GM12878 (cell line): ENCODE measurements at regions not wholly inside any gene's neighbourhood (a gene's known extent, or its start where the extent isn't known, plus 50 kb on each side); places are given as distances from the start of the nearest gene placed in this dataset.

ENCODE experiments used
- ATAC-seq: fragments of 200-7000 bp; cut with Tn5 transposase; 3 replicates; pipeline ENCODE4 v1.9.1; 2020; ENCODE audit warnings: mild to moderate bottlenecking, moderate library complexity
- BruUV-seq: library from RNA; stranded (reverse); fragments of 400-500 nt; replicated peaks from 2 replicates; lab custom pipeline; 2021; lab: Mats Ljungman, UMichigan
- CTCF ChIA-PET: fragments of 300-600 bp; sonication (Branson Sonifier 250); formaldehyde crosslinking; extraction: SDS; loops from one replicate; lab custom pipeline; 2021; ENCODE audit warnings: inconsistent platforms; lab: Yijun Ruan, JAX
- POLR2A ChIA-PET: fragments of 350-600 bp; formaldehyde crosslinking; extraction: SDS; loops from one replicate; lab custom pipeline; 2021; ENCODE audit warnings: inconsistent platforms; lab: Charles Lee
- RAD21 ChIA-PET: fragments of 300-600 bp; sonication (Branson Sonifier 250); formaldehyde crosslinking; loops from one replicate; lab custom pipeline; 2023; ENCODE audit warnings: antibody characterized with exemption; ENCODE audit not compliant: unreplicated experiment; lab: Charles Lee
- SMC1A ChIA-PET: fragments of 300-600 bp; sonication (Branson Sonifier 250); formaldehyde crosslinking; loops from one replicate; lab custom pipeline; 2023; ENCODE audit not compliant: unreplicated experiment, uncharacterized antibody; lab: Charles Lee
- DNase-seq: peaks from one replicate; pipeline ENCODE4 v3.0.0-alpha.2; 2011; ENCODE audit warnings: low read depth, low spot score
- FAIRE-seq: peaks from 3 replicates; lab custom pipeline; 2011; peaks lifted over from hg19 to GRCh38; lab: Jason Lieb, UNC
- H2AFZ ChIP-seq: 2 replicates; pipeline ENCODE4 v1.6.0; 2011; ENCODE audit warnings: low read depth, low read length, control low read depth; ENCODE audit not compliant: control insufficient read depth
- H3K27ac ChIP-seq: 2 replicates; pipeline ENCODE4 v1.5.1; 2011; ENCODE audit warnings: control low read depth; ENCODE audit not compliant: control insufficient read depth, insufficient read depth
- H3K27me3 ChIP-seq, 2 experiments: replicated peaks in 1 of 2; 2 replicates each; pipeline versions ENCODE4 v1.6.0 to v1.6.1; 2011; ENCODE audit warnings: low read length in 1 of 2; ENCODE audit not compliant: control insufficient read depth in 2 of 2, insufficient read depth in 2 of 2
- H3K36me3 ChIP-seq, 2 experiments: 2 replicates each; pipeline ENCODE4 v1.5.1; 2011; ENCODE audit warnings: low read length in 1 of 2; ENCODE audit not compliant: control insufficient read depth in 2 of 2, insufficient read depth in 2 of 2
- H3K4me1 ChIP-seq: 2 replicates; pipeline ENCODE4 v1.6.1; 2011; ENCODE audit warnings: mild to moderate bottlenecking, low read length, moderate library complexity, mixed read lengths; ENCODE audit not compliant: control insufficient read depth, insufficient read depth
- H3K4me2 ChIP-seq: 2 replicates; pipeline ENCODE4 v1.6.0; 2011; ENCODE audit warnings: control low read depth; ENCODE audit not compliant: control insufficient read depth, insufficient read depth
- H3K4me3 ChIP-seq: fragments of 200-600 bp; sonication (generic); 2 replicates; pipeline ENCODE4 v1.5.1; 2016
- H3K79me2 ChIP-seq: 2 replicates; pipeline ENCODE4 v1.6.0; 2011; ENCODE audit warnings: low read length; ENCODE audit not compliant: control insufficient read depth, insufficient read depth
- H3K9ac ChIP-seq: 2 replicates; pipeline ENCODE4 v1.8.0; 2011; ENCODE audit warnings: low read length, control low read depth, mixed read lengths; ENCODE audit not compliant: control insufficient read depth, insufficient read depth
- H3K9me3 ChIP-seq: replicated peaks from 3 replicates; pipeline ENCODE4 v1.5.1; 2011; ENCODE audit warnings: mild to moderate bottlenecking, low read length; ENCODE audit not compliant: control insufficient read depth, insufficient read depth
- H4K20me1 ChIP-seq: 2 replicates; pipeline ENCODE4 v1.6.0; 2011; ENCODE audit not compliant: control insufficient read depth, insufficient read depth
- ASH2L ChIP-seq: fragments of 300-600, 200-600 bp; sonication (generic); IDR thresholded peaks from 2 replicates; pipeline ENCODE4 v1.6.1; 2017; ENCODE audit warnings: low read depth, mild to moderate bottlenecking, borderline replicate concordance
- CBFB ChIP-seq: IDR thresholded peaks from 2 replicates; pipeline ENCODE4 v1.6.1; 2016; ENCODE audit warnings: antibody characterized with exemption, low read depth
- JUND ChIP-seq: IDR thresholded peaks from 2 replicates; pipeline ENCODE4 v1.6.1; 2012; ENCODE audit warnings: low read depth, mild to moderate bottlenecking, low read length, improper control_type of control experiment, moderate library complexity
- NR2F1 ChIP-seq: fragments of 450-650 bp; conservative IDR thresholded peaks from 2 replicates; pipeline ENCODE4 v1.6.1; 2017; ENCODE audit warnings: mild to moderate bottlenecking
- SIN3A ChIP-seq: IDR thresholded peaks from 2 replicates; pipeline ENCODE4 v1.6.1; 2012; ENCODE audit warnings: low read depth, low read length, improper control_type of control experiment
- WGBS: methylation state at CpG from one replicate; pipeline ENCODE4 v1.1.6; 2016; ENCODE audit warnings: low lambda C conversion rate; ENCODE audit not compliant: insufficient replicate concordance, insufficient coverage; ENCODE audit errors: missing lambda C conversion rate; 5-methylcytosine and 5-hydroxymethylcytosine counted together
- in situ Hi-C: fragments of 300-500 bp; cut with MboI; formaldehyde crosslinking; loops from 9 replicates; pipeline ENCODE4 v1.14.3; 2018; ENCODE audit warnings: mixed read lengths
- intact Hi-C: fragments of 100-400 bp; cut with micrococcal nuclease; formaldehyde crosslinking; loops from one replicate; pipeline ENCODE4 v1.14.2; 2022; ENCODE audit not compliant: unreplicated experiment
- TF ChIP-seq, protein P1 (sequence below): IDR thresholded peaks from 2 replicates; pipeline ENCODE4 v1.6.1; 2012; ENCODE audit warnings: improper control_type of control experiment, low read depth, low read length; ENCODE audit not compliant: insufficient replicate concordance
- TF ChIP-seq, protein P2 (sequence below): IDR thresholded peaks from 2 replicates; pipeline ENCODE4 v1.6.1; 2011; ENCODE audit warnings: borderline replicate concordance, low read depth, mild to moderate bottlenecking, moderate library complexity, mixed read lengths, low read length; ENCODE audit not compliant: insufficient read depth; ENCODE audit errors: extremely low read length
- TF ChIP-seq, protein P3 (sequence below): fragments of 150-350 bp; IDR thresholded peaks from 2 replicates; pipeline ENCODE4 v1.6.1; 2014; ENCODE audit warnings: mild to moderate bottlenecking, low read depth, low read length

DNA sequence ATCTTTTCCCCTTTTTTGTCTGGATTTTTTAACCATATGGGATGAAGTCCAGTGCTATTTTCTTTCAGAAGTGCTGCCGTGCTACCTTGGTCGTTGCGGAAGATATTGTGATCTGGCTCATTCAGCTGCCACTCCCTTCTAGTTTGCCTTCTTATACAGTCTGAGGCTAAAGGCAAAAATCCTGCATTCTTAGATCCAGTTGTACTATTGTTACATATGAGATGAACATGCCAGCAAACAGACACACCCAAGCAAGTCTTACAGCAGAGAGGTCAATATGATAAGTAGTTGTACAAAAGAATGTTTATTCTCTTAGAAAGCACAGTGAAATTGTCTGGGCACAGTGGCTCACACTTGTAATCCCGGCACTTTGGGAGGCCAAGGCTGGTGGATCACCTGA lies 108.0 kb upstream of the COX10 start:
- TF ChIP-seq SIN3A (no peak), CBFB (no peak), ASH2L (no peak)
- Histone ChIP-seq H4K20me1 (no peaks in the 10 kb centered on the region), H2AFZ (no peak overlapping the region), H3K4me1 (no peaks in the 10 kb centered on the region), H3K4me2 (no peak overlapping the region), H3K36me3 (no peaks in the 10 kb centered on the region), H3K27ac (no peak overlapping the region), H3K9ac (no peak overlapping the region), H3K27me3 (no peaks in the 10 kb centered on the region), H3K4me3 (no peak overlapping the region), H3K79me2 (no peaks in the 10 kb centered on the region), H3K9me3 (no peaks in the 10 kb centered on the region)
- ATAC-seq (no peak), DNase-seq (no peak), FAIRE-seq (no peak)
- RAD21 ChIA-PET = no interaction called here
- in situ Hi-C loops = no loop called here
- POLR2A ChIA-PET = no interaction called here
- no TSS peak for BruUV-seq
- intact Hi-C loops = no loop called here
- CTCF ChIA-PET = interaction anchor here (1.2 kb wide), 1 partner anchor 16 kb away, joined by 3 read pairs; no protein-coding TSS in a partner anchor
- WGBS = 54% methylated on average over 4 of the region's 4 CpGs
- SMC1A ChIA-PET = no interaction called here

DNA sequence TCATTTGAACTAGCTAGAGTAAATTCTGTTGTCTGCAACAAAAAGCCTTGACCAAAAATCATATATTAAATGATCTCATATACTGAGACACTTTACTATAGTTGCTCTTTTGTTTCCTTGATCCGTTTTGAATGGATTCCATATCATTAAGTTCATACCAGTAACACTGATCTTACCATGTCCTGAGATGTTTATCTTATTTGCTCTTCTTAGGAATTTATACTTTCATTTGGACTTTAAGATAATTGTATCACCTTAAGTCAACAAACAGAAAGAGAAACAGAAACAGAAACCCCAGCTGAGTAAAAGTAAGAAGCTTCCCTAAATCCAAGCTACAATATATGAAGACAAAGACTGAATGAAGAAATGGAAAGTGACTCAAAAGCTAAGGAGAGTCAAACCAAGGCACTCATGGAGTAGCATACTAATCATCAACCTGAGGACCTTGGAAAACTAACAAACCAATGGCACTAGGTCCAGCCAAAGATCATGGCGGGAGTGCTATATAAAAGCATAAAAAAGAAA lies 106.5 kb upstream of the COX10 start:
- WGBS = 41% methylated on average over 2 of the region's 2 CpGs
- no peaks in the 10 kb centered on the region for H3K27me3 ChIP-seq
- in situ Hi-C loops (no loop called here), intact Hi-C loops (no loop called here)
- no peak overlapping the region for H3K4me2 ChIP-seq
- POLR2A ChIA-PET = no interaction called here
- FAIRE-seq = no peak
- RAD21 ChIA-PET = no interaction called here
- H3K9me3 ChIP-seq = no peaks in the 10 kb centered on the region
- H3K79me2 ChIP-seq = no peaks in the 10 kb centered on the region
- H4K20me1 ChIP-seq = no peaks in the 10 kb centered on the region
- H3K27ac ChIP-seq = no peak overlapping the region
- SMC1A ChIA-PET = interaction anchor here (0.6 kb wide), 1 partner anchor 1135 kb away, joined by 3 read pairs; no protein-coding TSS in a partner anchor
- DNase-seq = no peak
- CTCF ChIA-PET = interaction anchor here (1.2 kb wide), 1 partner anchor 18 kb away, joined by 3 read pairs; no protein-coding TSS in a partner anchor
- no peaks in the 10 kb centered on the region for H3K36me3 ChIP-seq
- ATAC-seq = no peak
- BruUV-seq = no TSS peak
- H3K4me3 ChIP-seq = no peak overlapping the region
- H2AFZ ChIP-seq = no peak overlapping the region
- H3K4me1 ChIP-seq = no peaks in the 10 kb centered on the region
- H3K9ac ChIP-seq = no peak overlapping the region
- TF ChIP-seq, protein P1, sequence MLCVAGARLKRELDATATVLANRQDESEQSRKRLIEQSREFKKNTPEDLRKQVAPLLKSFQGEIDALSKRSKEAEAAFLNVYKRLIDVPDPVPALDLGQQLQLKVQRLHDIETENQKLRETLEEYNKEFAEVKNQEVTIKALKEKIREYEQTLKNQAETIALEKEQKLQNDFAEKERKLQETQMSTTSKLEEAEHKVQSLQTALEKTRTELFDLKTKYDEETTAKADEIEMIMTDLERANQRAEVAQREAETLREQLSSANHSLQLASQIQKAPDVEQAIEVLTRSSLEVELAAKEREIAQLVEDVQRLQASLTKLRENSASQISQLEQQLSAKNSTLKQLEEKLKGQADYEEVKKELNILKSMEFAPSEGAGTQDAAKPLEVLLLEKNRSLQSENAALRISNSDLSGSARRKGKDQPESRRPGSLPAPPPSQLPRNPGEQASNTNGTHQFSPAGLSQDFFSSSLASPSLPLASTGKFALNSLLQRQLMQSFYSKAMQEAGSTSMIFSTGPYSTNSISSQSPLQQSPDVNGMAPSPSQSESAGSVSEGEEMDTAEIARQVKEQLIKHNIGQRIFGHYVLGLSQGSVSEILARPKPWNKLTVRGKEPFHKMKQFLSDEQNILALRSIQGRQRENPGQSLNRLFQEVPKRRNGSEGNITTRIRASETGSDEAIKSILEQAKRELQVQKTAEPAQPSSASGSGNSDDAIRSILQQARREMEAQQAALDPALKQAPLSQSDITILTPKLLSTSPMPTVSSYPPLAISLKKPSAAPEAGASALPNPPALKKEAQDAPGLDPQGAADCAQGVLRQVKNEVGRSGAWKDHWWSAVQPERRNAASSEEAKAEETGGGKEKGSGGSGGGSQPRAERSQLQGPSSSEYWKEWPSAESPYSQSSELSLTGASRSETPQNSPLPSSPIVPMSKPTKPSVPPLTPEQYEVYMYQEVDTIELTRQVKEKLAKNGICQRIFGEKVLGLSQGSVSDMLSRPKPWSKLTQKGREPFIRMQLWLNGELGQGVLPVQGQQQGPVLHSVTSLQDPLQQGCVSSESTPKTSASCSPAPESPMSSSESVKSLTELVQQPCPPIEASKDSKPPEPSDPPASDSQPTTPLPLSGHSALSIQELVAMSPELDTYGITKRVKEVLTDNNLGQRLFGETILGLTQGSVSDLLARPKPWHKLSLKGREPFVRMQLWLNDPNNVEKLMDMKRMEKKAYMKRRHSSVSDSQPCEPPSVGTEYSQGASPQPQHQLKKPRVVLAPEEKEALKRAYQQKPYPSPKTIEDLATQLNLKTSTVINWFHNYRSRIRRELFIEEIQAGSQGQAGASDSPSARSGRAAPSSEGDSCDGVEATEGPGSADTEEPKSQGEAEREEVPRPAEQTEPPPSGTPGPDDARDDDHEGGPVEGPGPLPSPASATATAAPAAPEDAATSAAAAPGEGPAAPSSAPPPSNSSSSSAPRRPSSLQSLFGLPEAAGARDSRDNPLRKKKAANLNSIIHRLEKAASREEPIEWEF = no peak
- TF ChIP-seq NR2F1 = no peak
- TF ChIP-seq, protein P2, sequence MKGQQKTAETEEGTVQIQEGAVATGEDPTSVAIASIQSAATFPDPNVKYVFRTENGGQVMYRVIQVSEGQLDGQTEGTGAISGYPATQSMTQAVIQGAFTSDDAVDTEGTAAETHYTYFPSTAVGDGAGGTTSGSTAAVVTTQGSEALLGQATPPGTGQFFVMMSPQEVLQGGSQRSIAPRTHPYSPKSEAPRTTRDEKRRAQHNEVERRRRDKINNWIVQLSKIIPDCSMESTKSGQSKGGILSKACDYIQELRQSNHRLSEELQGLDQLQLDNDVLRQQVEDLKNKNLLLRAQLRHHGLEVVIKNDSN = no peak
- TF ChIP-seq JUND = no peak
- TF ChIP-seq, protein P3, sequence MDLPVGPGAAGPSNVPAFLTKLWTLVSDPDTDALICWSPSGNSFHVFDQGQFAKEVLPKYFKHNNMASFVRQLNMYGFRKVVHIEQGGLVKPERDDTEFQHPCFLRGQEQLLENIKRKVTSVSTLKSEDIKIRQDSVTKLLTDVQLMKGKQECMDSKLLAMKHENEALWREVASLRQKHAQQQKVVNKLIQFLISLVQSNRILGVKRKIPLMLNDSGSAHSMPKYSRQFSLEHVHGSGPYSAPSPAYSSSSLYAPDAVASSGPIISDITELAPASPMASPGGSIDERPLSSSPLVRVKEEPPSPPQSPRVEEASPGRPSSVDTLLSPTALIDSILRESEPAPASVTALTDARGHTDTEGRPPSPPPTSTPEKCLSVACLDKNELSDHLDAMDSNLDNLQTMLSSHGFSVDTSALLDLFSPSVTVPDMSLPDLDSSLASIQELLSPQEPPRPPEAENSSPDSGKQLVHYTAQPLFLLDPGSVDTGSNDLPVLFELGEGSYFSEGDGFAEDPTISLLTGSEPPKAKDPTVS = no peak
